ENCODE measurements at regions not wholly inside any gene's neighbourhood (a gene's known extent, or its start where the extent isn't known, plus 50 kb on each side); places are given as distances from the start of the nearest gene placed in this dataset.

GRCh38 chrX:7512845-7513244 is 330.1 kb upstream of the VCX start (continued):
- no peak for TF ChIP-seq ZNF18 (CRISPR knock-in tag; IDR thresholded peaks at IDR 0.05; ENCODE audit: insufficient replicate concordance)
- no peak for TF ChIP-seq ZFP82 (CRISPR knock-in tag; IDR thresholded peaks at IDR 0.05; ENCODE audit: borderline replicate concordance)

GRCh38 chrX:7503251-7503650 is 339.7 kb upstream of the VCX start:
- H3K9me3 ChIP-seq (ENCODE audit: low read length) = no peaks in the 10 kb centered on the region
- 56% methylated on average over 5 of the region's 5 CpGs for WGBS (ENCODE audit: low lambda C conversion rate)
- intact Hi-C loops (cut with micrococcal nuclease; ENCODE audit: unreplicated experiment) (no loop called here), in situ Hi-C loops (cut with HindIII; ENCODE audit: extremely low pct_ligation_motif_present, low pct_unique_long_range_greater_than_20kb) (no loop called here)
- no peak overlapping the region for H3K4me3 ChIP-seq (replicated peaks in 1 of 3; ENCODE audit: insufficient read depth in 1 of 3, low read depth in 2 of 3, low read length in 3 of 3)
- ChIA-PET CTCF (ENCODE audit: low intra/inter-chr PET ratio, low total read pairs) (no interaction called here), POLR2A (no interaction called here)
- no peak overlapping the region for H3K9ac ChIP-seq (ENCODE audit: insufficient read depth, low read depth, low read length)
- H3K27ac ChIP-seq (ENCODE audit: extremely low read length, insufficient read depth, low read length) = no peak overlapping the region
- no peaks in the 10 kb centered on the region for H3K36me3 ChIP-seq (replicated peaks in 1 of 2; ENCODE audit: control insufficient read depth in 1 of 2, insufficient read depth in 2 of 2, low read length in 2 of 2)
- no peaks in the 10 kb centered on the region for H4K20me1 ChIP-seq (ENCODE audit: insufficient read depth, low read length)
- DNase-seq (ENCODE audit: low spot score) (no peak), FAIRE-seq (no peak), ATAC-seq (no peak)
- no peaks in the 10 kb centered on the region for H3K79me2 ChIP-seq (ENCODE audit: insufficient read depth, low read length)
- no peaks in the 10 kb centered on the region for H3K27me3 ChIP-seq (ENCODE audit: control insufficient read depth in 1 of 2, insufficient read depth in 2 of 2, low read length in 2 of 2)
- no peaks in the 10 kb centered on the region for H3K4me1 ChIP-seq (ENCODE audit: insufficient read depth, low read length)
- no TSS peak for BruUV-seq (replicated peaks)
- no peak for TF ChIP-seq ZNF414 (CRISPR knock-in tag; IDR thresholded peaks at IDR 0.05)
- no peak for TF ChIP-seq FOXO1 (CRISPR knock-in tag; IDR thresholded peaks at IDR 0.05)
- TF ChIP-seq ZNF816 (CRISPR knock-in tag; IDR thresholded peaks at IDR 0.05; ENCODE audit: borderline replicate concordance) = no peak
- no peak for TF ChIP-seq CBFB (CRISPR knock-in tag; IDR thresholded peaks at IDR 0.05)
- TF ChIP-seq ZBTB2 (CRISPR knock-in tag; IDR thresholded peaks at IDR 0.05; ENCODE audit: low read depth) = no peak
- H2AFZ ChIP-seq (ENCODE audit: low read length) = no peak overlapping the region
- no peak overlapping the region for H3K4me2 ChIP-seq (ENCODE audit: low read depth, low read length)

Data from HepG2 (cell line).